Midbrain (tissue), 1 donor: ENCODE measurements at regions not wholly inside any gene's neighbourhood (a gene's known extent, or its start where the extent isn't known, plus 50 kb on each side); places are given as distances from the start of the nearest gene placed in this dataset.
"Not testable (repeated sequence)": the region's sequence is repeated elsewhere in the genome, so short reads cannot be mapped to it uniquely, and the experiment has no call there.

ENCODE experiments used
- DNase-seq: peaks from one replicate; lab custom pipeline; 2025; lab: John Stamatoyannopoulos, UW

DNA sequence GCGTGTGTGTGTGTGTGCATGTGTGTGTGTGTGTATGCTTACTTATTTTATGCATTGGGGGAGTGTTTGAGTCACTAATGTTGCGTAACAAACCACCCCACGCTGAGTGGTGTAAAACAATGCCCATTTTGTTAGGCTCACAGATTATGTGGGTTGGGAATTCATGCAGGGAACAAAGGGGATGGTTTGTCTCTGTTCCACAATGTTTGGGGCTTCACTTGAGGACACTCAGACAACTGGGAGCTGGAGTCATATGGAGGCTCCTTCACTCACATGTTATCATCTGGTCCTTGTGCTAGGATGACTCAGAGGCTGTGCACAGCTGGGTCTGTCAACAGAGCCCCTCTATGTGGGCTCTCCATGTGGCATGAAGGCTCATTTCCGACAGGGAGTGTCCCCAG lies 51.3 kb upstream of the LARGE1 start:
- peak; percentile 64 for DNase-seq

DNA sequence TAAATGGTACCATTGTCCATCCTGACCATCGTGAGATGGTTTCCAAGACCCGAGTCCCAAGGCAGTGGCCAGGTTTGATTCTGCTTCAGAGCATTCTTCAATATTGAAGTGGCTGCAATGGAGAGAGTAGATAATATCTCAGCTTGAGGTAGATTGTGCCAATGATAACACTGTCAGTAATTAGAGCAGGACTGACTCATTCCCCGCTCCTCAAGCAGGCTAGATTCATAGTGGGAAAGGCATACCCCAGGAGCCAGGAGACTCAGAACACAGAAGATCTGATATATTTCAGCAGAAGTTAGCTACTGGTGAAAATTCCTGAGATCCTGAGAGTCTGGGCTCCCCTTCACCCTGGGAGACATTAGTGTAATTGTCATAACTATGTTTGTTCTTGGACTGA lies 55.6 kb upstream of the LARGE1 start:
- DNase-seq: no peak

DNA sequence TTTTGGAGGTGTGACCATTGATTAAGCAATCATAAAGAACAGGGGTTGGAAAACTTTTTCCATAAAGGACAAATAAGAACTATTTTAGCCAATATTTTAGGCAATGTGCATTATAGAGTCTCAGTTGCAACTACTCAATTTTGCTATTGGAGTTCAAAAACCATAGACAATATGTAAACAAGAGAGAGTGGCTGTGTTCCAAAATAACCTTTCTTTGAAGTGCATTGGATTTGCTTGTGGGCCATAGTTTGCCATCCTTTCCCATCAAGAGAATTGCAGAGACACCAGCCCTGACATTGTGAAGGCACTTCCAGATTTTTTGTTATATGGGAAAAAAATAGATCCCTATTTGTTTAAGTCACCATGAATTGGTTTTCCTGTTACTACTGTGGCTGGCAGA lies 63.3 kb upstream of the LARGE1 start:
- DNase-seq: no peak

DNA sequence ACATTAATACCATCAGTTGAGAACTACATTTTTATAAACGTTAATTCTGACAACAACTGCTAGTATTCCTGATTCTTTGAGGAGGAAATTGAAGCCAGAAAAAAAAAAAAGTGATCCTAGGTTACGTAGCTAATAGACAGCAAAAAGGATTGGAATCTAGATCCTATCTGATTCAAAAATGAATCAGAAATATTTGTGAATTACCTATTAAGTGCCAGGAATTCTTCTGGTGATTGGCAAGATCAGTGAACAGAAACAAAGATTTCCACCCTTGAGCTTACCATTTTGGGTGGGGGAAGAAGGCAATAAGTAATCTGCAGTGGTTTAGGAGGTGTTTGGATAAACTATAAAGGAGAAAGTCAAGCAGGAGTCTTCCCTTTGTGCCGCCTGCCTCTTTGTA lies 63.9 kb upstream of the LARGE1 start:
- DNase-seq: no peak

DNA sequence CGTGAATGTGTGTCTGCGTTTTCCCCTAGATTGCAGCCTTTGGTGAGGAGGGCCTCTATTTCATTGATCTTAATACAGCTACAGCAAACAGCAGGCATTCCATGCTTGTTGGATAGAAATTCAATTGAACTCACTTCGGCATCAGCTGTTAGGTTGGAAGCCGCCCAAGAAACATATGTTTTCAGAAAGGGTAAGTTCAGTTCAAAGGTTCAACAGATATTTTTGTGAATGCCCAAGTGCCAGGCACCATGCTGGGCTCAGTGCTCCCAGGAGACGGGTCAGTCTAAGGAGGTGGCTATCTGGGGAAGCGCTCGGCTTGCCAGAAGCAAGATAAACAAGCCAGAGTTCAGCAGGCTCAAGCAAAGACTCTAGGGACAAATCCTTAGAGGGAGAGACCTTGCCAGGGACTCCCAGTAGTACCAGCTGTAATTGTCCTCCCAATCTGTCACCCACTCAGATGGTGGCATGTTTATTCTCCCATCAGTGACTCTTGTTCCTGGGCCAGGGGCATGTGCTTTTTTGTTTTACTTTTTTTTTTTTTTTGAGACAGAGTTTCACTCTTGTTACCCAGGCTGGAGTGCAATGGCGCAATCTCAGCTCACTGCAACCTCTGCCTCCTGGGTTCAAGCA lies 64.5 kb upstream of the LARGE1 start:
- no peak for DNase-seq

DNA sequence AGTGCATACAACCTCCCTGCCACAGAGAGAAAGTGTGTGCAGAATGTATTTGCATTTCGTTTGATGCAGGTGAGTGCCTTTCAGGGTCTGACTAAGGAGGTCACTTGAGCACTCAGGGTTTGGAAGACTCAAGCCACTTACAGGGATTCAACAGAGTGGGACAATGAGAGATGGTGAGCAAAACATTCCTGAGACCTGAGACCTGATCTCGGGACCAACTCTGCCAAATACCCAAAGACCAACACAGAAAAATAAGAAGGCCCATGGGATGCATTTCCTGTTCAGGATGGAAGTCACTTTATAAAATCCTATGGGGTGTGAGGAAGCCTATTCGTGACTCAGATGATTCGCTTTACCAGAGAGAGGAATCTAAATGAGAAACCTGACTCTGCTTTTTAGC lies 65.2 kb upstream of the LARGE1 start:
- DNase-seq: no peak

DNA sequence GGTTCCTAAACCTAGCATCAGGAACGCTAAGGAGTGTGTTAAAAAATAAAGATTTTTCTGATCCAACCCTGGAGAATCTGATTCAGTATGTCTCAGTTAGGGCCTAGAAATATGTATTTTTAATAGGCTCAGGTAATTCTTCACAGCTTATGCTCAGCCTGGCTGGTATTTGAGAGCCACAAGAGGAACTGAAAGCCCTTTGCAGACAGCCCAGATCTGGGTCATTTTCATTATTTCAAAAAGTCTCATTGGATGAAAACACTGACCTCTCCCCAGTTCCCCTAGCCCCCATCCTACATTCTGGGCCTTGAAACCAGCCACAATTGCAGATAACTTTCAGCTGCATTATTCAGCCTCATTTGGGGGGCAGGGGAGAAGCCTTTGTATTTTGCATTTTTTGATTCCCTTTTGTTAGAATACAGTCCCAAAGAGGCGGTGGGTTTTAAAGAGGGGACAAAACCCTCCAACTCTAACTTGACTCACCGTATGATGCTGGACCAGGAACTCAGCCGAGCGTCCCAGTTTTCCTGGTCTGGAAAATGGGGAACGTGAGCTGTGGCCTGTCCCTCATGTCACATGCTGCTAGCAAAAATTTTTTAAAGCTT lies 66.0 kb upstream of the LARGE1 start:
- DNase-seq: no peak

DNA sequence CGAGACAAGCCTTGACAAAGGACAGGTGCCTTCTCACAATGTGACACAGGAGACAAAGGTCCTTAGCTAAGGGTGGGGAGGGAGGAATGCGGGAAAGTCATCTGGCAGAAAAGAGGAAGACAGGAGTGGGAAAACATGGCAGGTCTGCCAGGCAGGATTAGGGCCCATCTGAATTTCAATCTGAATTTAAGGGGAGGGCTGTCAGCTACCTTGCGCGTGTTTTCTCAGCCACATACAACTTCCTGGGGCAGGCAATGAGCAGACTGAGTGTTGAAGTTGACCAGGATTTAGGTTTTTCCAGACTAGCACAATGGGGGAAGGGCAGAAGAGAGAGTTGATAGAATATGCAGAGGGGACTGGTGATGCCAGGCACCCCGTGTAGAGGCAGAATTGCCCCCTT lies 66.7 kb upstream of the LARGE1 start:
- no peak for DNase-seq

DNA sequence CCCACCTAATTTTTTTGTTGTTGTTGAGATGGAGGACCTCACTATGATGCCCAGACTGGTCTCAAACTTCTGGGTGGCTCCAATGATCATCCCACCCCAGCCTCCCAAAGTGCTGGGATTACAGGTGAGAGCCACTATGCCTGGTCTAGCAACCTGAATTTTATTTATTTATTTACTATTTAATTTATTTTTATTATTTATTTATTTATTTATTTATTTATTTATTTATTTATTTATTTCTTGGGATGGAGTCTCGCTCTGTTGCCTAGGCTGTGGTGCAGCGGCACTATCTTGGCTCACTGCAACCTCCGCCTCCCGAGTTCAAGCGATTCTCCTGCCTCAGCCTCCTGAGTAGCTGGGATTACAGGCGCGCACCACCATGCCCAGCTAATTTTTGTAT lies 69.0 kb upstream of the LARGE1 start:
- DNase-seq: not testable (repeated sequence)

DNA sequence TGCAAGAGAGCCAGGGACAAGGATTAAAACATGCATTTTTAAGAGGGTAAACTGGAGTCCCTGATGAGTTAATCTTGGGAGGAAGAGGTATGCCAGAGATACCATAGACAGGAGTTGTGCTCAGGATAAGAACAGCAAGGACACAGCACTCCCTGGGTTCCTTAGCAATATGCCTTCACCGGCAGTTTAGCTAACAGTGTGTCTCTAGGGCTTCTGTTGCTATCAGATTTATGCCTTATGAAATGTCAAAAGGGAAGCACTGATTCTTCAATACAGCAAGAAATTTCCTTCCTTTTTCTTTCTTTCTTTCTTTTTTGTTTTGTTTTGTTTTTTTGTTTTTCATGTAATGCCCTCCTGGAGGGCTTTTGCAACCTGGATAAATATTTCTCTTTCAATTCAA lies 71.3 kb upstream of the LARGE1 start:
- DNase-seq: no peak

DNA sequence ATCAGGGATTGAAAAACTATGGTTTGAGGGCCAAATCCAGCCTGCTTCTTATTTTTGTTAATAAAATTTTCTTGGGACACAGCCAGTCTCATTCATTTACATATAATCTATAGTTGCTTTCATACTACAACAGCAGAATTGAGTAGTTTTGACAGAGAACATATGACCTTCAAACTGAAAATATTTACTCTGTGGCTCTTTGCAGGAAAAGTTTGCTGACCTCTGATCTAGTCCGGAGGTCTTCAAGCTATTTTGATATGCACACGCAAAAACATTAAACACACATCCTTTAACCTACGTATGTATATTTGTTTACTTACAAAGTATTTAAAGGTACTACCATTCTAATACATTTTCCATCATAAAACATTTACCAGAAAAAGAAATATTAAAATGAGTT lies 76.5 kb upstream of the LARGE1 start:
- no peak for DNase-seq

DNA sequence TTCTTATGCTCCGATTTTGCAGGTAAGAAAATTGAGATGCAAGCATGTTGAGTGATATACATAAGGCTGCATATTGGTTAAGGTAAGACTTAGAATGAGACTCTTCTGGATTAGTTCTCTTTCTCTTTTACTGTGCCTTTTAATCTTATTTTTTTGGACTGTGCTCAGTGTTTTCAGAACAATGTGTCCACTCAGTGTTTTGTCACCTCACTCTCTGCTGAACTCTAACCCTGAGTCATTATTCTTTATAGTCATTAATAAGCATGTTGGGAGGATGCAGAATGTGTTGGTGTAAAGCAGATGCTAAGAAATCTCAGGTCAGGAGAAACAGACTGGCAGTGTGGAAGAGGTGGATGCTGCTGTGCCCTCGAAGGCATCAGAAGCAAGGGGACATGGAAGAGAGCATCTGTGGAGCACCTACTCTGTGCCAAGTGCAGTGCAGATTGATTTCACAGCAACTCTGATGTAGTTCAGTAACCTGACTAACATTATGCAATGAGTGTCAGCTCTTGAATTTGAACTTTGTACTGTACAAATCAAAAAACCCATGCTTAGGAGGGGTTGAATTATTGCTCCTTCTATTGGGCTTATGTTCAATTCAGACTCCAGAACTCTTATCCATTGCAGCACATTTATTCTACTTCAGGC lies 80.7 kb upstream of the LARGE1 start:
- no peak for DNase-seq

DNA sequence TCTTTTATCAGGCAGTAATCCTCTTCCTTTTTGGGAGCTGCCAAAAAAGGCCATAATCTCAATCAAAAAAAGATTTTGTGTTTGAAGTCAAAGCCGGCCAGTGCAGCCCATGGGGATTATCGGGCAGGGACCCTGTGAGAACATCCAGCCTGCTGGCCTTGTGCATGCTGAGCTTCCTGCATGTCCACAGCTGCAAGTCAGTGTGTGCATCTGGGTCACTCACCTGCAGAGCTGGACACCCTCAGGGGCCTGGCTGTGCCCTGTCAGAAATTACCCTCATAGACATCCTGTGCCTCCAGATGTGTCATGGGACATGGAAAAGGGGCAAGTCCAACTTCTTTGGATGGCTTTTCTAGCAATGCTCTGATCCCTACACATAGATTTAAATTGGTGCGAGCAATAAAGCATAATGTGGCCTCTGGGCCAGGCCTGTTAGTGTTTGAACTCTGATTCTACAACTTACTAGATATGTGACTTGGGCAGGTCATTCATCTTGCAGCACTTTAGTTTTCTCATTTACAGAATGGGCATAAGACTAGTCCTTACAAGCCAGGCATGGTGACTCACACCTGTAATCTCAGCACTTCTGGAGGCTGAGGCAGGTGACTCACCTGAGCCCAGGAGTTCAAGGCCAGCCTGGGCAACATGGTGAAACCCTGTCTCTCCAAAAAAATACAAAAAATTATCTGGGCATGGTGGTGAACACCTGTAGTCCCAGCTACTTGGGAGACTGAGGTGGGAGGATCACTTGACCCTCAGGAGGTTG lies 81.6 kb upstream of the LARGE1 start:
- no peak for DNase-seq

DNA sequence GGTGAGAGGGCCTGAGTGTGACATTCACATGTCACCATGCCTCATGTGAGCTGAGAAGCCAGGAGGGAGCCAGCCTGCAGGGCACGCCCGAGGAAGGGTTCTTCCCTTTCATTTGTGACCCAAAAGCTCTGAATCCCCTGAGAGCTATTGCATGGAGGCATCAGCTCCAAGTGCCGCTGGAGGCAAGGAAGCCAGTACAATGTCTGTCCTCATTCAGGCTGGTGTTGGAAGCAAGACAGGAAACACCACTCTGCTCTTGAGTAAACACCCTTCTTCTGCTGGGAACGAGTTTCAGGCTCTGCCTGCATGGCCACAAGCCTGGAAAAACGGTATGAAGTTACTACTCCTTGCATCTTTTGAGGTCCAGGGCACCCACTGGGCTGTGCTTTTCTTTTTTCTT lies 83.8 kb upstream of the LARGE1 start:
- DNase-seq: no peak

DNA sequence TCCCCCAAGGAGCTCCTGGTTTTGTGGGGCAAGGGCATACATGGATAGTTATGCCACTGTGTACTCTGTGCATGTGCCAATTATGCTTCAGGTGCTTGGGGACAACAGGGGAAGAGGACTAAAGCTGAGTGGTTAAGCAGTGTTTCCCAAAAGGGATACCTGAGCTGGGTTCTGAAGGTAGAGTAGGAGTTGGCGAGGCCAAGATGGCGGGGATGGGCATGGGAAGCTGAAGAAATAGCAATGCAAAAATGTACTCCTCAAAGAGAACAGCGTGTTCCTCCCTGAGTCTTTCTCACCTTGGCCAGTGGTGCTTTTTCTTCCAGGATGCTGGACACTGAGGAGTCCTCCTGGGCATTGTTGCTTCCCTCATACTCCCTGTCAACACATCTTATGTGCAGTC lies 90.0 kb upstream of the LARGE1 start:
- no peak for DNase-seq

DNA sequence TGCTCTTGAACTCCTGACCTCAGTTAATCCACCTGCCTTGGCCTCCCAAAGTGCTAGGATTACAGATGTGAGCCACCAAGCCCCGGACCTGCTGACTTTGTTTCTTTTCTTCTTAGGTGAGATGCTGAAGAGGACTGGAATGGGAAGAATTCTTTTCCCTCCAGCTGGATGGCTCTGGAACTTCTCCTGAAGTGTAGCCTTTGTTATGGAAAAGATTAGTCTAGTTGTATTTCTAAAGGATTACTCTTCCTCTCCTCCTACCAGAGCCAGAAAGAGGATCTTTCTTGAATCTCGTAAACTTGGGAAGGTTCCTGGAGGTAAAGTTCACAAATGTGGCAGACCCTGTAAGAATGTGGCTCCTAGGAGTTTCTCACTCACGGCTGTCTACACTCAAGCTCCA lies 95.4 kb upstream of the LARGE1 start:
- no peak for DNase-seq

DNA sequence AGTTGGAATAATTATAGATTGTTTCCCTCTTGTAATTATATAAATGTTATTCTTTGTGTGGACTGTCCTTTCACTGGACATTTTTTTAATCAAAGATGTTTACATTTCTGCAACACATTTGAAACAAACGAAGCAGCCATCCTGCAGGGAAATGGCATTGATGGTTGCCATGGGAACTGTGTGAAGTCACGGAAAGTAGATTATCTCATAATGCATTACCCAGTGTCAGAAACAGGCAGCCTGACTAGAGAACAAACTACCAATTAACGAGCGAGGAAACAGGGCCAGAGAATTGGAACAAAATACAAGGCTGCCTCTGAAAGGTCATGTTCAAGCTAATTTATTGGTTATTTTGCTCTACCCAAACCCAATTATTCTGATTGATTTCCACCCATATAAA lies 96.9 kb upstream of the LARGE1 start:
- DNase-seq: no peak

DNA sequence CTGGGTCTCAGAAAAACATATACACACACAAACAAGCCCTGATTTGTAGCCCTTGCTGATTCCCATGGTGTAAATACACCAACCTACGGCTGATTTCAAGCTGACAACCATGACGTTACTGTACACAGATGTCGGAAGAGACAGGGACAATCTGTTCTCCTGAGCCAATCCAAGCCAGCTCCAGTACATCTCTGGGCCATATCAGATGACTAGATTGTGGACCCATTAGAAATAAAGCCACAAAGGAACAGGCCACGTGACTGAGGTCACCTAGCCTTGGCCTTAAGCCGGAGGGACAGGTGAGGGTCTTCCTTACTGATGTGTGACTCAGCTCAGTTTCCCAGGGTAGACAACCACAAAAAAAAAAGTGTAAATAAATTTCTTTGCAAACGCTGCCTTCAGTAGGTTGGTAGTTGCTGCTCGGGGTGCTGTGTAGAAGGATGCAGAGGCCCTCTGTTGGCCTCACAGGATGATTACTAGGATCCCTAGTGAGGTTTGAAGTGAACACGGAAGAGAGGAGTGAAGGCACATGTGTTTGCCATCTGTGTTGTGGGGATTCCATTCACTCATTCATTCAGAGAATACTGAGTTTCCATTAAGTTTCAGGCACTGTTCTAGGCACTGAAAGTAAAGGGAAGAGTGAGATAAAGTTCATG lies 99.0 kb upstream of the LARGE1 start:
- no peak for DNase-seq

DNA sequence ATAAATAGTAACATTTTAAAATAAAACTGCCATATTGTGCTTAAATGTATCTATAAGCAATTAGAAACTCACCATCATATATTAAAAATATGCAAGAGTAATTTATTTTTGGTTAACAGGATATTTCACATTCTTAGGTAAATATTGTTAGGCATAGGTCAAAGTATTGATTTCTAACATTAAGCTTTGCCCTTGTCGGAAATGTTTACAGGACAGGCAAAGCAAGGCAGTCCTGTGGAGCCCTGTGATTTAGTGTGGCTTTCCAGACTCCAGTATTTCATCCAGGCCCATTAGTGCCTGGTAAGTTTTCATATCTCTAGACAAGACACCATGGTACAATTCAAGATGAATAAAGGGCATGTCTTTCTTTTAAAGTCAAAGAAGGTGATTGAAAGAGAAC lies 114.9 kb upstream of the LARGE1 start:
- no peak for DNase-seq

DNA sequence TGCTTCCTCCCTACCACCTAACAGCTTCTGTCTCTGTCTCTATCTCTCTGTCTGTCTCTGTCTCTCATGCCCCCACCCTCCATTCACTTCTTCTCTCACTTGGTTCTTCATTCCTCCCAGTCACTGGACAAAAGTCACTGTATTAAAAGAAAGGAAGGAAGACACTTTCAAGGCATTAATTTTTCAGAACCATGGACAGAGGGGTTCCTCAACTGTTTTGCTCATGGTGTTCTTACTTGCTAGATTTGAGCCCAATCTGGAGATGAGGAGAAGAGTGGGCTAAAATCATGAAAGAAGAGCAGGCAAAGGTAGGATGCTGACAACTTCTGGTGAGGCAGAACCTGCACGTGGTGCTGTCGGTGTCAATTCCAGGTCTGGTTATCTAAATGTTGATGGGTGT lies 116.7 kb upstream of the LARGE1 start:
- no peak for DNase-seq

DNA sequence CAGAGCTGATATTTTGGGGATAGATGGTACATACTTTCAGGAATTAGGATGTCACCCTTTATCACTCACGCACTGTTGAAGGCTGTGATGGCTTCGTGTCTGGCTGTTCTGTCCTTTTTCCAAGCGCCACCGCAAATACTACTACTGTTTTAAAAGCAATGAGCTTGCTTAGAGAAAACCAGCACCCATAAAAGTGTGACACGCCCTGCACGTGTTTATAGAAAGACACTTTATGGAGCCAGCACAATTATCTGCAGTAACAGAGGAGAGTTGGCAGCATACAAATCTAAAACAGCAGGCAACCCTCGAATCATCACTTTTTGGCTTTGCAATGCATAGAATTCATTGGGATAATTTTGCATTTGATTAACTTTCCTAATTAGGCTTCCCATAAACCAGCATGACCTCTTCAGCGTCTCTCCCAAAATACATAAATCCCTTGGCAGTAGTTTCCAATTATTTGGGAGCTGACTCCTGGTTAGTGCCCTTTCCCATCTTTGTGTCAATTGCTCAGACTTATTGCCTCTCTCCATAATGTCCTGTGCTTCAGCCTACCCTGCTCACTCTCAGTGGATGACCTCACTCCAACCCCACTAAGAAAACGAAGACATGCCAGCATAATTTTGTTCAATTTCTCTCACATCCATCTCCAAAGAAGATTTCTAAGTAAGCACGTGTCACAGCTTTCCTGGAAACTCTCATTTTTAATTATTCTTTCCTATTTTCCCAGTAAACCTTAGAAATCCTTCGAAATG lies 118.7 kb upstream of the LARGE1 start:
- DNase-seq: no peak

DNA sequence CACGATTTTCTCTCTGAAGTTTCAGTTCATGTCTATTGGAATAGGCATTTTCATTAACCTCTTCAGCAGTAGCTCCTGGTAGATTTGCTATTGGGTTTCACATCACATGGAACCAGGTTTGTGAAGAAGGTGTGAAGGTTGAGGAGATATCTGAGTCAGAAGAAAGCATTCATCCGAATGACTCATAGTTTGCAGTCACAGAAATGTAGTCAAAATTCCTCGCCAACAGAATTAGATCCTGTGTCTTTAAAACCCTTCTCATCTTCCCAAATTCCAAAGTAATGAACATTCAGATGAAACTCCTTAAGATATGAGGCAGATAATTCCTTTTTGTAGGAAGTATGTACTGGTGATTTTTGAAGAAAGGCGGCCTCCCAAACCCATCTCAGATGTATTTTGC lies 125.0 kb upstream of the LARGE1 start:
- no peak for DNase-seq
